Adipocyte (in vitro differentiated cells): ENCODE measurements at regions not wholly inside any gene's neighbourhood (a gene's known extent, or its start where the extent isn't known, plus 50 kb on each side); places are given as distances from the start of the nearest gene placed in this dataset.
"Not testable (repeated sequence)": the region's sequence is repeated elsewhere in the genome, so short reads cannot be mapped to it uniquely, and the experiment has no call there.

Experiments used
- DNase-seq: peaks from one replicate; pipeline ENCODE4 v3.0.0-alpha.2; 2015; ENCODE audit warnings: low read depth
- H3K27me3 ChIP-seq: replicated peaks from 2 replicates; pipeline ENCODE4 v1.7.0; 2013; ENCODE audit warnings: mild to moderate bottlenecking, low read length, moderate library complexity; ENCODE audit not compliant: control insufficient read depth, insufficient read depth
- H3K36me3 ChIP-seq: 2 replicates; pipeline ENCODE4 v1.7.0; 2013; ENCODE audit warnings: low read length, mild to moderate bottlenecking, moderate library complexity; ENCODE audit not compliant: control insufficient read depth, insufficient read depth, severe bottlenecking
- H3K4me1 ChIP-seq: 2 replicates; pipeline ENCODE4 v1.7.0; 2013; ENCODE audit warnings: mild to moderate bottlenecking, low read length, moderate library complexity; ENCODE audit not compliant: control insufficient read depth, insufficient read depth
- H3K4me3 ChIP-seq: 2 replicates; pipeline ENCODE4 v1.7.0; 2013; ENCODE audit warnings: mild to moderate bottlenecking, low read length, moderate library complexity
- H3K9ac ChIP-seq: 2 replicates; pipeline ENCODE4 v1.7.0; 2013; ENCODE audit warnings: mild to moderate bottlenecking, low read length, moderate library complexity
- H3K9me3 ChIP-seq: 2 replicates; pipeline ENCODE4 v1.7.0; 2013; ENCODE audit warnings: mild to moderate bottlenecking, low read length, moderate library complexity; ENCODE audit not compliant: control insufficient read depth

DNA sequence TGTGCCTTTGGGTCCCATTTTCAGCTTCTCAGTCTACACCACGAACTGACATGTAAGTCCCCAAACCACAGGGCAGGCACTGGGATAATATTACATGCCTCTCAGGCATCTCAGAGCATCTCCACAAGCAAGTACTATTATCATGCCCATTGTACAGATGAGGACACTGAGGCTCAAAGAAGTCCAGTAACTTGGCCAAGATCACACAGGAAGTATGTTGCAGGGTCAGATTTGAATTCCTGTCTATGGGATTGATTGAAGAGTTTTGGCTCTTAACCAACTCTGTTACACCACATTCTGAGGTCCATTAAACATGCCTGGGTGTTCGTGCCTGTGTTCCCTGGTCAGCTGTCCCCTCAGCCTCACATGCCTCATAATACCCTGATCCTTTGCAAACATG, 319.8 kb downstream of the FOXO1 start:
- no peaks in the 10 kb centered on the region for H3K27me3 ChIP-seq
- no peaks in the 10 kb centered on the region for H3K36me3 ChIP-seq
- H3K4me1 ChIP-seq: peaks cover 35% of the 10 kb centered on the region
- H3K9me3 ChIP-seq: no peaks in the 10 kb centered on the region
- no peak overlapping the region for H3K9ac ChIP-seq
- H3K4me3 ChIP-seq: no peak overlapping the region
- DNase-seq: no peak

GRCh38 chr13:40348096-40348679, 318.3 kb downstream of the FOXO1 start:
- Histone ChIP-seq H3K4me1 (peaks cover 43% of the 10 kb centered on the region), H3K36me3 (no peaks in the 10 kb centered on the region), H3K4me3 (no peak overlapping the region), H3K9ac (no peak overlapping the region), H3K9me3 (no peaks in the 10 kb centered on the region), H3K27me3 (no peaks in the 10 kb centered on the region)
- DNase-seq: no peak

GRCh38 chr13:40350283-40350992, 316.0 kb downstream of the FOXO1 start:
- Histone ChIP-seq H3K4me3 (no peak overlapping the region), H3K27me3 (no peaks in the 10 kb centered on the region), H3K36me3 (no peaks in the 10 kb centered on the region), H3K9me3 (no peaks in the 10 kb centered on the region), H3K9ac (peak overlapping the region; percentile 2), H3K4me1 (peaks cover 43% of the 10 kb centered on the region)
- peak; percentile 5 for DNase-seq

DNA sequence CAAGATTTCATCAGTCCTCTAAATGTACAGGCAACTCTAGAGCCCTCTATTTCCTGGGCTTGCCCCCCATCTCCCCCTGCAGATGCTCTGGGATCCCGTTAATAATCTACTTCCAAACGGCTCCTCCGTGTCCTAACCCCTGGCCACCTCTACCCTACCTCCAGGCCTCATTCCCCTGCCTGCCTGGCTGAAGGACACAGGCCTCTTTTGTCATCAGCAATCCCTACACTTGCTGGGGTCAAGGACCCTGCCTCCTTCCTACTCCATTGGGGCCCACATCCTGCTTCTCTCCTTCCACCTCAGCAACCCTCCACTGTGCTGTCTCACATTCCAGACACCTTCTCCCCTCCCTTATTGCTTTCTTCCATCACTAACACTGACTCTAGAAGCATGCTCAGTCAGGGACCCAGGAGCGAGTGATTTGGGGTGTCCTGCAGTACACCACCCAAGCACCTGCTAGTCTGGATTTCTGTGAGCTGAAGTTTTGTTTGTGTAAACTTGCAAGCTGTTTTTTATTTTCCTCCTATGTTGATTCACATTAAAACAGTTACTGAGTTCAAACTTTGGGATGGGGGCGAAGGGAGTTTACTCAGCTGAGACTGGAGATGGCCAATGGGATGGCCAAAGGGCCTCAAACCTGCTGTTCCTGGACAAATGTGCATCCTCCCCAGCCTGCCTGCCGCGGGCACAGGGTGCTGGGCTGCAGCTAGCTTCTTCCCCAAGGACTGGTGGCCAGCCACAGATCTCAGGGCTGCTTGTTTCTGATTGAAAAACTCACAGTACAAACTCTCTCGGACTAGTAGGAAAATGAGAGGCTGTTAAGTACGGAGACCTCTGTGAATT, 314.7 kb downstream of the FOXO1 start:
- no peak for DNase-seq
- no peaks in the 10 kb centered on the region for H3K9me3 ChIP-seq
- H3K4me1 ChIP-seq: peaks cover 43% of the 10 kb centered on the region
- H3K9ac ChIP-seq: peak overlapping the region; percentile 77
- no peaks in the 10 kb centered on the region for H3K36me3 ChIP-seq
- H3K4me3 ChIP-seq: no peak overlapping the region
- H3K27me3 ChIP-seq: no peaks in the 10 kb centered on the region

DNA sequence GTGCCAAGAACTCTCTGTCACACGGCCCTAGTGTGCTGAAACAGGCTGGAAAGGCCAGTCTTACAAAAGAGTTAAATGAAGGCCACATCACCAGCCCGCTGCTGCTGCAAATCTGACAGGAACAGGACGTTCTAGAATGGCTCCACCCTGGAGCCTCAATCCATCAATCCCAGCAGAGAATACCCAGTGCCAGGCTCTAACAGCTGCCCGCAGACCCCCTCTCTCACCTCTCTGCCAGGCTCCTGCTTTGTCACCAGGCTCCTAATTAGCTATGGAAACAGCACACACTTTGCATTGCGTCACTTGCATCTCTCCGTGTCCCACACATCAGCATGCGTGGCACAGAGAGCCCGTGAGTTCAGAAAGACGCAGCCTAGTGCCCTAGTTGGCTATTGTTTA, 314.1 kb downstream of the FOXO1 start:
- no peaks in the 10 kb centered on the region for H3K27me3 ChIP-seq
- no peak overlapping the region for H3K4me3 ChIP-seq
- DNase-seq: no peak
- H3K9ac ChIP-seq: peak overlapping the region; percentile 77
- no peaks in the 10 kb centered on the region for H3K36me3 ChIP-seq
- peaks cover 43% of the 10 kb centered on the region for H3K4me1 ChIP-seq
- no peaks in the 10 kb centered on the region for H3K9me3 ChIP-seq

- Histone ChIP-seq H3K4me1 (peaks cover 41% of the 10 kb centered on the region), H3K9me3 (no peaks in the 10 kb centered on the region), H3K27me3 (no peaks in the 10 kb centered on the region), H3K4me3 (no peak overlapping the region), H3K36me3 (no peaks in the 10 kb centered on the region), H3K9ac (peak overlapping the region; percentile 77)
- DNase-seq: no peak
These were observed 313.5 kb downstream of the FOXO1 start for GRCh38 chr13:40352802-40353562.

- Histone ChIP-seq H3K9me3 (no peaks in the 10 kb centered on the region), H3K9ac (no peak overlapping the region), H3K4me3 (no peak overlapping the region), H3K4me1 (peaks cover 26% of the 10 kb centered on the region), H3K27me3 (no peaks in the 10 kb centered on the region), H3K36me3 (no peaks in the 10 kb centered on the region)
- no peak for DNase-seq
These were observed 311.2 kb downstream of the FOXO1 start for GRCh38 chr13:40355126-40355724.

GRCh38 chr13:40356011-40356410, 310.4 kb downstream of the FOXO1 start:
- H3K4me1 ChIP-seq: peaks cover 21% of the 10 kb centered on the region
- H3K27me3 ChIP-seq: no peaks in the 10 kb centered on the region
- no peak for DNase-seq
- H3K4me3 ChIP-seq: no peak overlapping the region
- H3K9me3 ChIP-seq: no peaks in the 10 kb centered on the region
- no peaks in the 10 kb centered on the region for H3K36me3 ChIP-seq
- H3K9ac ChIP-seq: no peak overlapping the region

- H3K9me3 ChIP-seq, H3K4me3 ChIP-seq, H3K36me3 ChIP-seq, DNase-seq, H3K9ac ChIP-seq, H3K27me3 ChIP-seq: not testable (repeated sequence)
- peaks cover 20% of the 10 kb centered on the region for H3K4me1 ChIP-seq
These were observed 310.0 kb downstream of the FOXO1 start for GRCh38 chr13:40356458-40356857.

- Histone ChIP-seq H3K9me3 (no peaks in the 10 kb centered on the region), H3K4me1 (peaks cover 5% of the 10 kb centered on the region), H3K9ac (no peak overlapping the region), H3K27me3 (no peaks in the 10 kb centered on the region), H3K4me3 (no peak overlapping the region), H3K36me3 (no peaks in the 10 kb centered on the region)
- DNase-seq: no peak
These were observed 303.9 kb downstream of the FOXO1 start for GRCh38 chr13:40362502-40362901.
